ENCODE measurements at regions not wholly inside any gene's neighbourhood (a gene's known extent, or its start where the extent isn't known, plus 50 kb on each side); places are given as distances from the start of the nearest gene placed in this dataset.

DNA sequence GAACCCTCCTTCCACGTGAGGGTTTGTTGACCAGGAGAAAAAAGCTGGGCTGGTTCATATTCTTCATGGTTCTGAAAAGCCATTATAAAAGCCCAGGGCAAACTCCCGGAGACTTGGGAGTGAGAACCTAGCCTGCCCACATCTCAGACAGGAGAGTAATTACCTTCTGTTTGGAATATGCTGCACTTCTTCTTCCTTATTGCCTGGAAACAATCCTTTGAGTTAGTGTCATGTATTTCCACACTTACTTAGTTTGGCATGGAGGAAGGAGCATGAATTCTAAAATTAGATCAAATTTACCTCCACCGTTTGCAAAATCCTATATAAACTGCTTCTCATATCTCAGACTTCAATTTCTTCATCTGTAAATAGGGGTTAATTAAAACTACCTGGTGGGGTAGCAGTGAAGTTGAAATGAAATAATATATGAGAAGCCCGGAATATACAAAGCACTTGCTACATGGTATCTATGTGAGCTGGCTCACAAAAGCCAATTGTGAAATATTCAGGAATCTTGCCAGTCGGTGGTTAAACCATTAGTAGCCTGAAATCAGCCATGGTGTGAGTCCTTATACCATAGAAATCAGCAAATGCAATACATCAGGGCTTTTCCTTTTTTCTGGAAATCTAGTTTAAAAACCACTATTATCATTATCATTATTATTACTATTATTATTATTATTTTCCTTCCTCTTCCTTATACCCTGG lies 140.0 kb upstream of the RAD23B start:
- TF ChIP-seq YY1 (IDR thresholded peaks at IDR 0.05; ENCODE audit: insufficient read depth, insufficient read length) (no peak), SUZ12 (IDR thresholded peaks at IDR 0.05; ENCODE audit: extremely low read depth, insufficient read depth, insufficient read length) (no peak)
